Body of pancreas (tissue), 4 donors: ENCODE measurements at regions not wholly inside any gene's neighbourhood (a gene's known extent, or its start where the extent isn't known, plus 50 kb on each side); places are given as distances from the start of the nearest gene placed in this dataset.

Experiments used
- CTCF ChIP-seq, 7 experiments: fragments of 450-650 bp in 4 of 7; fragments of 200-600 bp in 3 of 7; sonication (generic) in 3 of 7; IDR thresholded peaks; one replicate each; pipeline ENCODE4 v1.5.1; 2016 to 2019; ENCODE audit warnings: antibody characterized with exemption in 7 of 7
- POLR2A ChIP-seq, 3 donors: fragments of 450-650 bp; IDR thresholded peaks; one replicate each; pipeline ENCODE4 v1.6.1; 2016; ENCODE audit warnings: antibody characterized with exemption in 3 of 3, mild to moderate bottlenecking in 2 of 3

DNA sequence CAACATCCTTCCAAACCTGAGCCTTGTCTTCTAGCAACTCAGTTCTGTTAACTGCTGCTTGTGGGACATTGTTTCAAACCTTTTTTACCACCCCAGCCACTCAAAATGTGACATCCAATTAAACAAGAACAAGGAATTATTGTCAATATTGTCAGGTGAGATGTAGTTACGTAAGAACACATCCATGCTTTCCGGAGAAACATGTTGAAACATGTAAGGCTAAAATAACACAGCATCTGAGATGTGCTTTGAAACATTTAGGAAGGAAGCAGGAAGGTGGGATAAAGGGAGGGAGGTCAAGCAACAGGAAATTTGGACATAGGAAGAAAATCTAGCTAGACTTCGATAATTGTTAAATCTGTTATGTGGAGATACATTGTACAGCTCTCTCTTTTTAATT lies 50.9 kb upstream of the PRICKLE2 start:
- no peak for TF ChIP-seq CTCF (IDR thresholded peaks at IDR 0.05)
- TF ChIP-seq POLR2A (IDR thresholded peaks at IDR 0.05), result no peak
